HG03095 (cell line): ENCODE measurements at regions not wholly inside any gene's neighbourhood (a gene's known extent, or its start where the extent isn't known, plus 50 kb on each side); places are given as distances from the start of the nearest gene placed in this dataset.

ENCODE experiments used
- ATAC-seq: cut with Tn5 transposase; IDR thresholded peaks from one replicate; pipeline ENCODE4 v1.9.1; 2021; ENCODE audit warnings: moderate library complexity; ENCODE audit not compliant: unreplicated experiment

- ATAC-seq = no peak
These were observed 742.8 kb downstream of the MAFB start for GRCh38 chr20:39946053-39946810.

- no peak for ATAC-seq
These were observed 744.2 kb downstream of the MAFB start for GRCh38 chr20:39944861-39945260.

GRCh38 chr20:39943336-39943735 lies 745.7 kb downstream of the MAFB start:
- no peak for ATAC-seq

GRCh38 chr20:39941245-39941644 lies 747.8 kb downstream of the MAFB start:
- no peak for ATAC-seq

- no peak for ATAC-seq
These were observed 749.7 kb downstream of the MAFB start for GRCh38 chr20:39939241-39939865.

- no peak for ATAC-seq
These were observed 752.6 kb downstream of the MAFB start for GRCh38 chr20:39936401-39936800.

GRCh38 chr20:39935901-39936300 lies 753.1 kb downstream of the MAFB start:
- no peak for ATAC-seq

- ATAC-seq = no peak
These were observed 772.7 kb downstream of the MAFB start for GRCh38 chr20:39916236-39916765.

- ATAC-seq = no peak
These were observed 775.8 kb downstream of the MAFB start for GRCh38 chr20:39913274-39913673.

- ATAC-seq = no peak
These were observed 777.5 kb downstream of the MAFB start for GRCh38 chr20:39911497-39911896.

- ATAC-seq = no peak
These were observed 778.5 kb downstream of the MAFB start for GRCh38 chr20:39910536-39910935.

- no peak for ATAC-seq
These were observed 779.6 kb downstream of the MAFB start for GRCh38 chr20:39909447-39909846.

GRCh38 chr20:39904476-39905112 lies 784.4 kb downstream of the MAFB start:
- ATAC-seq = no peak

- no peak for ATAC-seq
These were observed 785.1 kb downstream of the MAFB start for GRCh38 chr20:39903806-39904465.

GRCh38 chr20:39899881-39900280 lies 789.2 kb downstream of the MAFB start:
- ATAC-seq = no peak

- no peak for ATAC-seq
These were observed 790.6 kb downstream of the MAFB start for GRCh38 chr20:39898467-39898852.

- ATAC-seq = no peak
These were observed 791.1 kb downstream of the MAFB start for GRCh38 chr20:39897781-39898466.

GRCh38 chr20:39897058-39897457 lies 792.0 kb downstream of the MAFB start:
- no peak for ATAC-seq

- ATAC-seq = no peak
These were observed 795.0 kb downstream of the MAFB start for GRCh38 chr20:39894067-39894466.

- ATAC-seq = no peak
These were observed 795.9 kb downstream of the MAFB start for GRCh38 chr20:39893003-39893685.
